M059J (cell line): ENCODE measurements at regions not wholly inside any gene's neighbourhood (a gene's known extent, or its start where the extent isn't known, plus 50 kb on each side); places are given as distances from the start of the nearest gene placed in this dataset.
"Not testable (repeated sequence)": the region's sequence is repeated elsewhere in the genome, so short reads cannot be mapped to it uniquely, and the experiment has no call there.

Source experiments
- DNase-seq: peaks from one replicate; pipeline ENCODE4 v3.0.0-alpha.2; 2012; ENCODE audit warnings: low read depth

DNA sequence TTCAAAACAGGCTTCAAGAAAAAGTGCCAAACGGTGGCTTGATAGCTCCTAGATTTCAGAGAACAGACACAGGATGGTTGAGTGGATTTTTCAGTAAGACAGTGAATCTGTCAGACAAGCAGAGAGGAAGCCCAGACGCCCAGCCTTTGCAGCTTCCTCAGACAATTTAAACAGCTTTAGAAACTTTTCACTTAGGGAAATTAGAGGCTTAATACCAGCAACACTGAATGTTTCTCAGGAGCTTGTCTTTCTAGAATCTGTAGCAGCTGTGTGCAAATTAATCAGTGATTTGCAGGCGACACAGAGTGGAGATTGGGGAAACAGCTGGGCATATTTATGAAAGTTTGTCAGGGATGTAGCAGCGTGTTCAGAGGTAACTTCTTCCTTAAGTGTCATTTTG, 362.1 kb downstream of the GALC start:
- no peak for DNase-seq

DNA sequence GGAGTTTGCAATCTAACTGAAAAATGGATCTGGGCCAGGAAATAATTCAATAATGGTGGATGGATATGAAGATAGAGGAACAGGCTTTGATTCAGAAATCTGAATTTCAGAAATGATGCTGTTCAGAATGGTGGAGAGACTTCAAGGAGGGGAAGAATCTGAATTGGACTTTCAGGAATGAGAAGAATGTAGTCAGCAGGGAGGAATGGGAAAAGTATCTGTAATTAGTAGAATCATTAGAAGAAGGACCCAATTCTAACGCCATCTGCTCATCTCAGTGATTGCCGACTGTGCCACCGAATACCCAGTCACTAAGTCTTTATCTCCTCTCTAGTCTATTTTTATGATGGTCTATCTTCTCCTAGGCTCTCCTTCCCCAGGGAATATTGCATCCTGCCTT, 363.2 kb downstream of the GALC start:
- no peak for DNase-seq

DNA sequence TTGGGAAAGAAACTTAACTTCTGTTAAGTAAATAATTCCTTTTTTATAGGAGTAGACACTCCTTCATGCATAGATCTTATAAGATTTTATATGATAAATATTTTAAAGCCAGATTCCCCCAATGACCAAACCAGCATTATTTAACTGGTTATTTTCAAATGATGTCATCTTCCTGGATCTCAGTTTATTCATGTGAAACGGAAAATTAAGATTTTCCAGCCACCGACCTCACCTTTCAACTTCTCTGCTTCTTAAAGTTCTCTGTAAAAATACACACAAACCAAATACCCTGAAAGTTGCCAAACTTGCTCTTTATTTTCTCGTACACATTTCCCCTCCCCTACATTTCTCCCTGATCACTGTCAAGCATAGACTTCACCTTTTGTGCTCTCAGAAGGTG, 364.2 kb downstream of the GALC start:
- DNase-seq, result no peak

DNA sequence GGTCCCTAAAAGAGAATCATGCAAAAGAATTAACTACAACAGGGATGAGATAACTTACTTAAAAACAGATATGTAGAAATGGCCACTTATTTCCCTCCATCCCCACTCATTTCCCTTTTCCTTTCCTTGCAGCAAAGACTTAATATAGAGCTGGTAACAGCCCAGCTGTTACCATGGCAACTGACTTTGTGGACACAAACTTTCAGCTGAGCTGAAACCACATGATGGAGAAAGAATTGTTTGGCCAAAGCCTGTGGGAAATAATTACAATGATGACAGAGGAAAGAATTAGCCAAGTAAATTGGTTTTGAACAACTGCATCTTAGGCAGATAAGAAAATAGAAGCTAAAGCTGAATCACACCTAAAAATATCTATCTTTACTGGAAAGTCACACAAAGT, 364.9 kb downstream of the GALC start:
- DNase-seq, result peak; percentile 1

DNA sequence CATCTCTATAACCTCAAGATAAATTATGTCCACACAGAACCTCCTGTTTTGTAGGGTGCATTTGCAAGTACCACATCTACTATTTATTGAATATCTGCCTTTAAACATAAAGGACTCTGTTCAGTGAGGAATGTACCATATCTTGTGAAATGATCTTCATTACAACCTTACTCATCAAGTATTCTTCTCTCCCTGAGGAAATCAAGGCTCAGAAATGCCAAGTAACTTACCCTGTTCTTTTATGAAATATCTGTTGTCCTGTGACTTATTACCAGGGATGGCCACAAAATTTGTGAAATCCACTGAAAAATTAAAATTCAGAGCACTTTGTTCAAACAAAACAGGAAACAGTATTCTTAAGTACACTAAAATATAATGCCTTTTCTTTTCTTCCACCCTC, 366.7 kb downstream of the GALC start:
- no peak for DNase-seq

DNA sequence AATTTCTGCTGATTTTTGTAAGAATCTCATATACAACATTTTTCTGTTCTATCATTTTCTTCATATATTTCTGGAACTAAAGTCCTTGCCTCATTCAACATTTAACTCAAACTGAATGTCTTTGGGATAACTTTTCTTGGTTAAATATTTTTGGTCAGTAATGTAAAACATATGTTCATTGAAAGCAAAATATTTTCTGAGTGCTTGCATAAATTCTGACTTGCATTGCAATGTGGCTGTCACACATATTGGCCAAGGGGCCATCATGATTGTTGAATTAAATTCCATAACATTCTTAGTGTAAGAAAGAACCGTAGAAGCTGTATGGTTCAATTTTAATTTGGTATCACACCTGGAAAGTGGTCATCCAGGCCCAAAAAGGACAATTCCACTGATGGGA, 369.4 kb downstream of the GALC start:
- DNase-seq, result no peak

DNA sequence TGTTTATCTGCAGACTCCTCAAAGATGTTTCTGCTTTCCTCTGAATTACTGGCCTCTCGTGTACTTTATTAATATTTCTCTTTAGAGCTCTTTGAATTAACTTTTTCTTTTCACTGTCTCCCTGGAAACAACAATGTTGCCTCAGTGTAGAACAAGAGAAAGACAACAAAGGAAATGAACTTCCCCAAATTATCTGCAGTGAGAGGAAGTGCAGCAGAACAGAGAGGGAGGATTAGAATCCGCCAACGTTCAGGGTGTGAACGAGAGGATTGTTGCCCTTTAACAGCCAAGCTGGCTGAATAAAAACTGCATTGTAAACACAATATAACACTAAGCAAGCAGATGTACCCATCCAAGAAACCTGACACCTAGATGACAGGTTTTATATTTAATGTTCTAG, 375.9 kb downstream of the GALC start:
- DNase-seq, result no peak

DNA sequence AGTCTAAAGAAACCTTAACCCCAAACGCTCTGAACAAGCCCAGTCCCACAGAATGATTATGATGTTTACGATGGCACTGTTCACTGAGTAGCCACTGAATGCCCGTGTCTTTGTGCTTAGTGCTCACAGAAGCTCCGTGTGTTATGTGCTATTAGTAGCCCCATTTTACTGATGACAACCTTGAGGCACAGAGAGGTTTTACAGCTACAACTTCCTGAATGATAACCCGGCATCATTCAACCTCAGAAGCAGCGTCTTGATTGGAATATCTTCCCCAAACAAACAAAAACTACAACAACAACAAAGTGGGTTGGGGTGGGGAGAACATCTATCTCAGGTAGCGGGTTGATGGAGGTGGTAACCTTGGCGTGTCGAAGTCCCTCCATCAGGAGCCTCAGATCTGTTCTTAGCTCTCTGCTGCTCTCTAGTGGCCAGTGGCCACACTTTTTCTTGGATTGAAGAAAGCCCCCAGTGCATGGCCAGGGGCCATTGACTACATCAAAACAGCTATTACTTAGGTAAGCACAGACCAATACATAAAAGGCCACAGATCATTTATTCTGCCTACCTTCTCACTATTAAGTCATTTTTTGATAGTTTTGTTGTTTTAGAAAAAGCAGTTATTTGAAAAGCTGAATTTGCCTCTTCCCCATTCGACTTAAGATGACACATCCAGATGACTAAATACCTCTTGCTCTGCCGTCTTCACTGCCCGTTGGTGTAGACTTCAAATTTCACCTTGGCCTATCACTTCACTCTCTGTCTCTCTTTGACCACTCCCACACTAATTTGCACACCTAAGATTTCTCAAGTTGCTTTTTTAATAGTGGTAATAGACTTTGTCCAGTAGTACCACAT, 376.9 kb downstream of the GALC start:
- peak; percentile 9 for DNase-seq

DNA sequence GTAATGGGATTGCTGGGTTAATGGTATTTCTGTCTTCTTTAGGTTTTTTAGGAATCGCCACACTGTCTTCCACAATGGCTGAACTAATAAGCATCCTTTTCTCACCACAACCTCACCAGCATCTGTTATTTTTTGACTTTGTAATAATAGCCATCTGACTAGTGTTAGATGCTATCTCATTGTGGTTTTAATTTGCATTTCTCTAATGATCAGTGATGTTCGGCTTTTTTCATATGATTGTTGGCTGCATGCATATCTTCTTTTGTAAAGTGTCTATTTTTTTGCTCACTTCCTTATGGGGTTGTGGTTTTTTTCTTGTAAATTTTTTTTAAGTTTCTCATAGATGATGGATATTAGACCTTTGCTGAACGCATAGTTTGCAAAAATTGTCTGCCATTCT, 377.9 kb downstream of the GALC start:
- no peak for DNase-seq

DNA sequence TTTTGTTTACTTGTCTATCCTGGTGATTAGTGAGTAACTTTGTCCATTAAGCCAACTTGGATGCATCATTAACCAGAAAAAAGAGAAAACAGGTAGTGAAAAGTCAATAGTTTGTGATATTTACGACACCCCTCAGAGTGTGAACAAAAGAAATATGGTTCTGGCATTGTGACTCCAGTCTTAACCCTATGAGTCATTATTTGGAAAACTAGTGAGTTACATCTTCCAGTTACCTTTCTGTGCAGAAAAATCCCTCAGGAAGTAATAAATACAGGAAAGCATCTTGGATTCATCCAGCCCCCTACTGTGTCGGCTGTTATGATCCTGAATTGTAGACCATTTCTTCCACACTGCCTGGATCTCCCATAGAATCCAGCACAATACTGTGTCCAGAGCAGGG, 379.1 kb downstream of the GALC start:
- DNase-seq, result no peak

DNA sequence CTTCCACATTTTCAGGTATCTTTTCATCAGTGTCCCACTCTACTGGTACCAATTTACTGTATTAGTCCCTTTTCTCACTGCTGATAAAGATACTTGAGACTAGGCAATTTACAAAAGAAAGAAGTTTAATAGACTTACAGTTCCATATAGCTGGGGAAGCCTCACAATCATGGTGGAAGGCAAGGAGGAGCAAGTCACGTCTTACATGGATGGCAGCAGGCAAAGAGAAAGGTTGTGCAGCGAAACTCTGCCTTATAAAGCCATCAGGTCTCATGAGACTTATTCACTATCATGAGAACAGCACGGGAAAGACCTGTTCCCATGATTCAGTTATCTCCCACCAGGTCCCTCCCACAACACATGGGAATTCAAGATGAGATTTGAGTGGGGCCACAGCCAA, 385.9 kb downstream of the GALC start:
- not testable (repeated sequence) for DNase-seq

DNA sequence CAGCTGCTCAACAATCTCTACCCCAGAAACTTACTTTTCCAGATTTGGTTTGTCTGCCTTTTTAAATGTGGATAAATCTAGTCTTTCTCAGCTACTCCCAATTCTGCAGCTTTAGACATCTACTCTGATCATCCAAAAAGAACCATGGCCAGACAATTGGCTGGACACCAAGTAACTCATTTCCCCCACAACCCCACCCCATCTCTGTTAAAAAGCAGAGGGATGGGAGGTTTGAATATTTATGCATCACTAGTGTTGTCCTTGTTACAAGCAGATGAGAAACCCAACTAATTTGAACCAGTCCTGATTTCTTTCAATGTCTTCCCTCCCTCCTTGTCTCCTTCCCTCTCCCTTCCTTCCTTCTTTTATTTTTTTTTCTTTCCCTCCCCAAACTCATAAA, 391.9 kb downstream of the GALC start:
- DNase-seq, result no peak

DNA sequence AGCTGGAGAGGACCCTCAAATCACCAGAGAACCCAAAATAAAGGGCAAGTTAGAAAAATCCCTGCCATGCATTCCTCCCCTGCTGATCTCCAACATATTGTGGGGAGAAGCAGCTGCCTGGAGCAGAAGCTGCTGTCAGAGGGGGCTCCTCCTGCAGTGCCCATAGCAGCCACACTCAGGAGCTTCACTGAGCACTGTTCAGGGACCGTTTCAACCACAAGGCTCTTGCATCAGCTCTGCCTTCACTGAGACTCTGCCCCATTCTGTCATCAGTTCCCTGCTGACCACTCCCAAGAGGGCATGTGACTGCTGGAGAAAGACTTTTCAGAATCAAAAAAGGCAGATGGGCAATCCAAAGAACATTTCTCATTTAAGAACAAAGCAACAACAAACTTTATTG, 392.7 kb downstream of the GALC start:
- DNase-seq, result no peak

DNA sequence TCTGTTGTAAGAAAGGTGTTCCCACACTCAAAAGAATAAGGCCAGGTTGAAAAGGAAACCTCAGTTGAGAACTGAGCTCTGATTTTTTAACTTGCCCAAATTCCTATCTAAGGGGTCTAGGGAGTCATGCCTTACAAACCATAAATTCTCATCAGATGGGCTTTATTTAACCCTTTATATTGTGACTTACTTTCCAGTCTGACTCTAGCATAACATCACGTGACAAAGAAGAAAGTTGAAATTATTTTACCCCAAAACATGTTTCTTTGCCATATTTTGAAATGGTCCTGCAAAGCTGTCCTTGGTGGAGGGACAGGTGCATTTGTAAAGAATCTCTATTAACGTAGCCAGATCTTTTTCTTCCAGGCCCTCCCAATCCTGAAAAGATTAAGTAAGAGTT, 411.7 kb downstream of the GALC start:
- no peak for DNase-seq

DNA sequence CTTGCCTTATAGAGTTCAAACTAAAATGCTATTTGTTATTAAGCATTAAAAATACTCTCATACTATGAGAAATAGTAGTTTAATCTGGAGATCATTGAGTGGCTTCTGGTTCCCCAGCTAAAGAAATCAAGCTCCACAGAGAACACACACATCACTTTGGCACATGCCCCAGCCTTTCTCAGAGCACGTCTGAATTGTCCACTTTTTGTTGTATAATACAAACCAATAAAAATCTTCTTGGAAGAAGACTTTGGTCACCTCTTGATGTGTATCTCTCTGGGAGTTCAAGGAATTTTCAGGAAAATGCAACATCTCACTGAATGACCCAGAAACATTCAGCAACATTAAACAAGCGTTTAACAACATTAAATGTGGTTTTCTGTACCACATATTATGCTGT, 413.9 kb downstream of the GALC start:
- no peak for DNase-seq

DNA sequence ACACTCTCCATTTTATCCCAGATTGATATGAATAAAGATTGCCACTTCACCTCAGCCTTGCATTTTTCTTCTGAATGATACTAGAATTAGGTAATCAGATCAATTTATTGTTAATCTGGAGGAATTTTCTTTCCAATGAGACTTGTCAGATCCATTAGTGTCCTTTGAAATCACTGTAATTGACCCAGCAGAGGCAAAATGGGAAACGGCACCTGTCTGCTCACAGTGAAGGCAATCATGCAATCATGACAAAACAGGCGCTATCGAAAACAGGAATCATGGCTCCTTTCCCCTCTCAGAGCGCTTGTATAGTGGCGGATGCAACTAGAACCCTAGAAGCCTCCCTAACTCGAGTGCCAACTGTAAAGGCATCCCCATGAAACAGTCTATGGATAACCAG, 417.6 kb downstream of the GALC start:
- no peak for DNase-seq

DNA sequence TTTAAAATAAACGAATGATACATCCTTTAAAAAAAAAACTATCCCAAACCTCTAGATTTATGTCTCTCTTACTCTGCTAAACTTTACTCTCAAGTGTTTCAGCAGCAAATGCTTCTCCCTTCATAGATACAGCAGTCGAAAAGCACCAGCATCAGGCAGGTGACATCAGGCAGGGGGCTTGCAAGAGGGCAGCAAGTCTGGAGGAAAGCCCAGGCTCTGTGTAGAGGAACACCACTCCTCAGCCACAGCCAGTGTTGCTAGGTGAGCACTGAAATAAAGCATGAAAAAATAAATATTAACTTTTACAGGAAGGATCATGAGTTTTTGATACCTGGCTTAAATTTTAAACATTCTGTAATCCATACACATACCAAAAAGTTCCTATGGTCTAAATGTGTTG, 419.4 kb downstream of the GALC start:
- no peak for DNase-seq

DNA sequence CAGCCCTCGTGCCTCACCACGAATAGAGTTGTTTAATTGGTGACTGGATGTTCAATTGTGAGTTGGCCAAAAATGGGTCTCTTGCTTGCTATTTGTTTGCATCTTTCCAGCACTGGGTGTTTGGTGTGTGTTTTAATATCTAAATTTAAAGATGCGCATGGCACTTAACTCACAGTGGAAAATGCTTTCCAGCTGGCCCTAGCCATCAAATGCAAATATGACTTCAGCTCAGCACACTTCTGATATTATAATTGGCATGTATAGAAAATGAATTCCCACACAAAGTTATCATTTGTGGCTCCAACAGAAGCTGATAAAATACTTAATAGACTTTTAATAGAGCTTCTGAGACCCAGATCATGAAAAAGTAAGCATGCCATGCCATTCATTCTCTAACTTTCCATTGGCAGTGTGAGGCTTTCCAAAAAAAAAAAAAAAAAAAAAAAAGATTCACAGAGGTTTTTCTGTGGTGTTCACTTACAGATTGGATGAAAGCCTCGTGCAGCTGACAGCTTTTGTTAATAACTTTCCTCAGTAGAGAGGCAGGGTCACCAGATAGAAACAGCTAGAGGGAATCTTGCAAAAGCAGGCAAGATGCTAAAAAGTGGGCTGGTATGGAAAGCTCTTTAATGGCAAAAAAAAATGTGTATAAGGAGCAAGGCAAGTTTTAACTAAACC, 425.2 kb downstream of the GALC start:
- DNase-seq, result no peak

DNA sequence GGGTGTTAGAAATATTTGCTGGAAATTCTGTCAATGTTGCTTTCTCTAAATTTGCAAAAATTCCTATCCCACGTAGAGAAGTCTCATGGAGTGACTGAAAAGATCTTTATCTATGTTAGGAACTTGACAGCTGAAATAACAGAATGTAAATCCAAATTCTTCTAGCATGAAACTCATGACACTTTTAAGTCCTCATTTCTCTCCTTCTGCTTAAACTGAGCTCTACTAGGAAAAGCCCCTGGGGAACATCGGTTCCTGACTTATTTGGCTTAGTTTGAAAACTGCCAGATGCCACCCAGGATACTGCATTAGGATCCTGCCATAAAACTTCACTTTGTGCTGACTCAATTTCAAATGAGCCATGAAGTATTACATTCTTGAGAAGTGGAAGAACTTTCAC, 426.0 kb downstream of the GALC start:
- no peak for DNase-seq

DNA sequence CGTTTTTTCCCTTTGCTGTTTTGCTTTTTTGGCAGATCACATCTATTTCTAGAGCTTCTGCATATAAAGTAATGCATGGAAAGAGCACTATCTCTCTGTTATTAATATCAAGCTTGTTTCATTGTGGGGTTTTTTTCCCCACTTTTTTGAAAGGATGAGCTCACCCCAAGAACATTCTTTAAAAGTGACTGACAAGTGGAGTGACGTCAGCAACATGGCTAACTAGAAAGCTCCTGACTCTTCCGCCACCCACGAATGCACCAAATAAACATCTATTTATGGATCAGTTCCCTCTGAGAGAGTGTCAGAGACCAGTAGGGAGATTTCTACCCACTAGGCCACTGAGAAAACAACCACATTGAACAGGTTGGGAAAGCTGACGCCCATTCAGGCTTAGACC, 445.4 kb downstream of the GALC start:
- no peak for DNase-seq

DNA sequence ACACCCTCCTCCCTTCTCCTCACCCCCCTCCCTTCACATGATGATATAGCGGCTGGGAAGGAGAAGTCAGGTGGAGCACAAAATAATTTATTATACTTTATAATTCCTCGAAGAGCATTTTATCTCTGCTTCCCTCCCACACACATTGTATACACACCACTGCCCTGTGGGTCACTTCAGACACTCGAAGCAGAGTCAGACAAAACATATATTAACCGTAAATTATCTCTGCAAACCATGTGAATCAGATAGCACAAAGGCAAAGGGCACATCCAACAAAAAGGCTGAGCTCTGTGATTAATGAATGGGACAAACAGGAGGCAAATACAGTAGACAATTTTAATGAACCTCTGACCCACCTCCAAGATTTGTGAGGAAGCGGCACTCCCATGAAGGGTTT, 450.7 kb downstream of the GALC start:
- no peak for DNase-seq

DNA sequence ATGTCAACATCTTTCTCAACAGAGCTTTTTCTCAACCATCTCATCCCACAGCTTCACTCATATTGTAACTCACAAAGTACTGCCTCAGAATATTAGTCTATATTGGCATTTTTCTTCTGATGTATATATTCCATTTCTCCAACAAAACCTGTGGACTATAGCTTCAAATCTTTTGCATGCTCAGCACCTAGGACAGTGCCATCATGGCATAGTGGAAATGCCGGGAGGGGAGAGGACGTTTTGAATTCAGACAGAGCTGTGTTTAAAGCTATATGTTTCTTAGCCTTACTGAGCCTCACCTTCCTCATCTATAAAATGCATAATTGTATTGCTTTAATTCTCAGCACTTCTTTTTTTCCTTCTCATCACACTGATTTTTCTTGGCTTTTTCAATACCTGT, 452.6 kb downstream of the GALC start:
- DNase-seq, result no peak

DNA sequence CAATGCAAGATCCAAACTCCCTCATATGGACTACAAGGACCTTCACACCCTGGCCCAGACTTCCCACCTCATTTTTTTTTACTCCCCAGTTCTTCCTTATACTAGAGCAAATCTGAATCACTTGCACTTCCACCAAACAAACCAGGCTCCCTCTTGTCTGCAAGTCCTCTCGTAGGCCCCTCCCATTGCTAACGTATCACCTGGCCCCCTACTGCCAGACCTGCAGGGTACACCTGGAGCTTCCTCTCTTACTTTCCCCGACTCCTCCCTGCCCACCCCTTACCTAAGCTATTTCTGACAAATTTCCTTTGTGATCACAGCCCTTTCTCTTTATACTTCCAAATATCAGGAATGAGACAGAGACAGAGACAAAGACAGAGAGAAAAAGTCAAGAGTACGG, 463.9 kb downstream of the GALC start:
- DNase-seq, result no peak

DNA sequence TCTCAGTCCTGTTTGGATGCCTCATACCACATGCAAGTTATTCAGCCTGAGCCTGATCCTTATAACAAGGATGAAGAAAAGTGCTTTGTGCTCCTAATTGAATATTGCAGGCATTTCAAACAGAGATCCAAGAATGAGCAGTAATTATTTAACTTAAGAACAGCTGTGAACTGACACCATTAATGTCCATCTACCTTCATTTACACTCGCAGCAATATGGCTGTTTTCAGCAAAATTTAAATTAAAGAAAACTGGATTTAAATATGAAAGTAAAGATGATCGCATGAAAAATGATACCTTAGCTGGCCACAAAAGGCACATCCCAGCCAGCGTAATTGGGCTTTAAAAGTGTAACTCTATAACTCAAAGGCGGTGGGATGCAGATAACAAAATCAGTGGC, 466.3 kb downstream of the GALC start:
- no peak for DNase-seq
